HEK293T (cell line): ENCODE measurements at regions not wholly inside any gene's neighbourhood (a gene's known extent, or its start where the extent isn't known, plus 50 kb on each side); places are given as distances from the start of the nearest gene placed in this dataset.

Experiments used
- ARNT ChIP-seq: fragments of 450-650 bp; IDR thresholded peaks from 2 replicates; pipeline ENCODE4 v1.6.1; 2017; ENCODE audit warnings: mild to moderate bottlenecking
- NFRKB ChIP-seq: fragments of 450-650 bp; IDR thresholded peaks from 2 replicates; pipeline ENCODE4 v1.6.1; 2016; ENCODE audit warnings: mild to moderate bottlenecking, moderate library complexity
- PKNOX1 ChIP-seq: fragments of 450-650 bp; IDR thresholded peaks from 2 replicates; pipeline ENCODE4 v1.6.1; 2016
- SP1 ChIP-seq: fragments of 450-650 bp; IDR thresholded peaks from 2 replicates; pipeline ENCODE4 v1.6.1; 2017
- TARDBP ChIP-seq: fragments of 450-650 bp; IDR thresholded peaks from 2 replicates; pipeline ENCODE4 v1.6.1; 2016

- no peak for TF ChIP-seq TARDBP
- no peak for TF ChIP-seq PKNOX1
- TF ChIP-seq ARNT: no peak
- no peak for TF ChIP-seq SP1
- no peak for TF ChIP-seq NFRKB
Observed at GRCh38 chr10:57294698-57295097, 933.6 kb upstream of the ZWINT start.
